Osteocyte (in vitro differentiated cells): ENCODE measurements at regions not wholly inside any gene's neighbourhood (a gene's known extent, or its start where the extent isn't known, plus 50 kb on each side); places are given as distances from the start of the nearest gene placed in this dataset.
"Not testable (repeated sequence)": the region's sequence is repeated elsewhere in the genome, so short reads cannot be mapped to it uniquely, and the experiment has no call there.

Experiments
- DNase-seq: peaks from one replicate; pipeline ENCODE4 v3.0.0; 2021; ENCODE audit warnings: mixed read lengths; ENCODE audit not compliant: unreplicated experiment; ENCODE audit errors: extremely low spot score
- H3K27ac Mint-ChIP-seq: one replicate; pipeline ENCODE4 v1.8.0; 2021; ENCODE audit warnings: mild to moderate bottlenecking, mixed read lengths; ENCODE audit not compliant: unreplicated experiment
- H3K27me3 Mint-ChIP-seq: one replicate; pipeline ENCODE4 v1.8.0; 2021; ENCODE audit warnings: mixed read lengths; ENCODE audit not compliant: unreplicated experiment
- H3K36me3 Mint-ChIP-seq: one replicate; pipeline ENCODE4 v1.8.0; 2021; ENCODE audit warnings: mixed read lengths; ENCODE audit not compliant: unreplicated experiment
- H3K4me1 Mint-ChIP-seq: one replicate; pipeline ENCODE4 v1.8.0; 2021; ENCODE audit warnings: mixed read lengths; ENCODE audit not compliant: unreplicated experiment
- H3K4me3 Mint-ChIP-seq: one replicate; pipeline ENCODE4 v1.8.0; 2021; ENCODE audit warnings: mild to moderate bottlenecking, moderate library complexity, mixed read lengths; ENCODE audit not compliant: unreplicated experiment
- H3K9me3 Mint-ChIP-seq: one replicate; pipeline ENCODE4 v1.8.0; 2021; ENCODE audit warnings: mixed read lengths; ENCODE audit not compliant: unreplicated experiment
- CTCF ChIP-seq: fragments of 200-600 bp; sonication (generic); IDR thresholded peaks from 2 replicates; pipeline ENCODE4 v1.5.0; 2021; ENCODE audit warnings: antibody characterized with exemption, mild to moderate bottlenecking, moderate library complexity

GRCh38 chr15:22257047-22258008, 177.0 kb downstream of the OR4M2 start:
- Mint-ChIP-seq H3K4me1 (no peaks in the 10 kb centered on the region), H3K36me3 (peaks cover 2% of the 10 kb centered on the region), H3K27ac (no peak overlapping the region), H3K9me3 (peaks cover 36% of the 10 kb centered on the region), H3K27me3 (no peaks in the 10 kb centered on the region), H3K4me3 (no peak overlapping the region)
- no peak for TF ChIP-seq CTCF
- no peak for DNase-seq

GRCh38 chr15:22258009-22258397, 177.7 kb downstream of the OR4M2 start:
- Mint-ChIP-seq H3K9me3 (peaks cover 35% of the 10 kb centered on the region), H3K27ac (no peak overlapping the region), H3K27me3 (no peaks in the 10 kb centered on the region), H3K4me1 (no peaks in the 10 kb centered on the region), H3K36me3 (peaks cover 2% of the 10 kb centered on the region), H3K4me3 (no peak overlapping the region)
- no peak for TF ChIP-seq CTCF
- no peak for DNase-seq

GRCh38 chr15:22258398-22259150, 178.2 kb downstream of the OR4M2 start:
- Mint-ChIP-seq H3K4me1 (no peaks in the 10 kb centered on the region), H3K4me3 (no peak overlapping the region), H3K27ac (no peak overlapping the region), H3K27me3 (no peaks in the 10 kb centered on the region), H3K36me3 (peaks cover 2% of the 10 kb centered on the region), H3K9me3 (peaks cover 35% of the 10 kb centered on the region)
- DNase-seq: no peak
- no peak for TF ChIP-seq CTCF

GRCh38 chr15:22259151-22259750, 178.9 kb downstream of the OR4M2 start:
- not testable (repeated sequence) for H3K36me3 Mint-ChIP-seq, H3K4me3 Mint-ChIP-seq, H3K27me3 Mint-ChIP-seq, H3K27ac Mint-ChIP-seq, H3K4me1 Mint-ChIP-seq, DNase-seq
- peaks cover 31% of the 10 kb centered on the region for H3K9me3 Mint-ChIP-seq

- peaks cover 2% of the 10 kb centered on the region for H3K36me3 Mint-ChIP-seq
- H3K27ac Mint-ChIP-seq: no peak overlapping the region
- H3K4me3 Mint-ChIP-seq: no peak overlapping the region
- H3K27me3 Mint-ChIP-seq: no peaks in the 10 kb centered on the region
- H3K4me1 Mint-ChIP-seq: no peaks in the 10 kb centered on the region
- peaks cover 29% of the 10 kb centered on the region for H3K9me3 Mint-ChIP-seq
- no peak for DNase-seq
- TF ChIP-seq CTCF: no peak
These were observed 179.6 kb downstream of the OR4M2 start for GRCh38 chr15:22259881-22260421.
